DMS153 treated with DMSO at 0.1 percent for 48 hours (cell line): ENCODE measurements at regions not wholly inside any gene's neighbourhood (a gene's known extent, or its start where the extent isn't known, plus 50 kb on each side); places are given as distances from the start of the nearest gene placed in this dataset.

Experiments used
- DNase-seq: peaks from one replicate; lab custom pipeline; 2025; ENCODE audit not compliant: unreplicated experiment; lab: John Stamatoyannopoulos, UW

DNA sequence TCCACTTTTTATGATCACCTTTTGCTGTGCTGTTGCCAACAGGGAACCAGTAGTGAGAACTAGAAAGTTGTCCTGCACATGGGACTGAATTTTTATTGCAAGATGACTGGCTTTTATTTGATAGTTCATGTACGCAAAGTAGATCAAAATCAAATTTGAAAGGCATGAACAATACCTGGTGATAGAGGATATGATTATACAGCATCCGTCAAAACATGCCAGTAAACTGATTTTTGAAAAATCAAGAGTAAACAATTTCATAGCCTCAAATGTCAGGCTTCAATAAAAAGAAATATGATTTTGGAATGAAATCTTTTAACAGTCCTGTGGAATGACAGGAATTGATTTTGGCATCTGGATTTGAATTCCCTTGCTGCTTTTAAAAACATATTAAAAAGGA, 219.6 kb upstream of the LRRN1 start:
- DNase-seq, result no peak

DNA sequence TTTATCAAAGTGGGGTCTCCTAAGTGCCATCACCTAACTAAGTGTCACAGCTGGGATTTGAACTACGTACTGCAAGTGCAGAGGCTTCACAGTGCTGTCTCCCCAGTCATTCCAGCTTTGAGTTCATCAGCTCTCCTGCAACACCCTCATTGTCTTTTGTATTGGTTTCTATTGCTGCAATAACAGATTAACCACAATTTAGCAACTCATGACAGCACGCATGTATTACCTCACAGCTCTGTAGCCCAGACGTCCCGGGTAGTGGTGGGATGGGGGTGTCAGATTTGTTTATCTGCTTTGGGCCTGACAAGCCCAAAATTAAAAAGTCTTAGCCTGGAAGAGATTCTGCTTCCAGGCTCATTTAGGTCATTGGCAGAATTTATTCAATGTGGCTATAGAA, 220.5 kb upstream of the LRRN1 start:
- no peak for DNase-seq

DNA sequence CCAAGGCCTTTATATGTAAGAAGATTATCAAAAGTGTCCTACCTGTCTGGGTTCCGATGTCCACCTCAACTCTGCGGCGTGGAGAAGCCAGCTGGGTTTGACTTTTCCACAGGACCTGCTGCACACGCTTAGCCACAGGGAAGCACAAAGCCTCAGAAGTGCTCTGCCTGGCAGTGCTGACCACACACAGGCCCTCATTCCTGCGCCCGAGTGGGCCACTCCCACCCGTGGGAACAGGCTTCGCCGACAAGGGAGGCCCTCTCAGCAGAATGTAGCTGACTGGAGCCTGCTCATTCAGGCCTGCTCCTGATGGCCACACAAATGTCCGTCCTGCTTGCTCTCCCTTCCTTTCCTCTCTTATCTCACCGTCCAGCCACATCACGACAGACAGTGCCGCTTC, 221.4 kb upstream of the LRRN1 start:
- no peak for DNase-seq

DNA sequence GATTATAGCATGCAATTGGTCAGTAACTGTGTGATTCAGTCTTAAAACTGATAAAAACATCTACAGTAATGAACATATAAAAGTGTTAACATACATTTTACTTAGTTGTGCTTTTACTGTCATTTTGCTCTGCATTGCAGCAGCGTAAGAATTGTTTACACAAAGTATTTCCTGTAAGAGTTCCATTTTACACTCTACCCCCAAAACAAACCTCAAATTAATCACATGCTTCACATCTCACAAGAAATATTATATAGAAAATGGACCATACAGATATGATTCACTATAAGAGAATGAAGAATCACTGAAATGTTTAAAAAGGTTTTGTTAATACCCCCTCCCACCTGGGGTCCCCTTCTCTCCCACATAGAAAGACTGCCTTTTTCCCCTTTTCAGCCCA, 225.9 kb upstream of the LRRN1 start:
- no peak for DNase-seq

DNA sequence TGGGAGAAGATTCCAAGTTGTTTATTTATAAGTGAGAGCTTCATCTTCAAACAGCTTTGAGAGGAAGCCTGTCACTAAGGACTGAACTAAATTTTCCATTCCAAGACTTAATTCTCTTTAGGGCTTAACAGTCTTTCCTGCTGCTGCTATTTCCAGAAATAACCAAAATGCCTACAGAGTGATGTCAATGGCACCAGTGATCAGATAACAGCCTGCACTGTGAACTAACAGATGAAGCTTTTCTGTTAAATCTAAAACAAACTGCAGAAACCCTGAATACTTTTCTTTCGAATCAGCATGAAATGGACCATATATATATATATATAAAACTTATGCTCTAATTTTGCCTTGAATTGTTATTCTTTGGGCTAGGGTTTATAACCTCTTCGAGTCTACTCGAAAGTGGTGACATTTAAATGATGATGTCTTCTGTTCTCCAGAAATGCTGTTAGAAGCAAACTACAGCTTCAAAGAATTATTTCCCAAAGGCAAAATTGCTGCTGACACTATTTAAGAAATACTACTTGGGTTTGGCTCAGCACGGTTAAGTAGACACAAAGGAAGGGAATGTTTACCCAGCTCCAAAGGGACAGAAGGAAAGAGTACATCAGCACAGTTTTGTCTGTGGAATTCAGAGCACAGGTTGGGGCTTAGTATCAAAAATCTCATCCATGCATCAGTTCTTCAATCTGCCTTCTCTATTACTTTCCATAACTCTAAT, 238.5 kb upstream of the LRRN1 start:
- DNase-seq, result no peak

DNA sequence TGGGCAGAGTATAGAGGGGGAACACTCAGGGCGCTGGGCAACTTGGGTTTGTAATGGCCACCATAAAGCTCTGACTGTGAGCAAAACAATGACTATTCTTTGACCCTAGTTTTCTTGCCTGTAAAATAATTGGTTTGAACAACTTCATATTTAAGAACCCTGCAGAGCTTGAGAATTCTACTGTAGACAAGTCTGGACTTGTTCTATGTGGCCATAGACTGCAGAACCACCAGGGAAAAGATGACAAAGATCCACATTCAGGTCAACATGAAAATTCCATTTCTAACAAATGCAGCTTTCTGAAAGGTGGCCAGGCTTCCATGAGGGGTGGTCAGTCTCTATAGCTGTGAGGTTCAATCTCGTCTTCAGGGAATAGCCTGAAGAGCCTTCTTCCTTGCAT, 239.4 kb upstream of the LRRN1 start:
- no peak for DNase-seq

DNA sequence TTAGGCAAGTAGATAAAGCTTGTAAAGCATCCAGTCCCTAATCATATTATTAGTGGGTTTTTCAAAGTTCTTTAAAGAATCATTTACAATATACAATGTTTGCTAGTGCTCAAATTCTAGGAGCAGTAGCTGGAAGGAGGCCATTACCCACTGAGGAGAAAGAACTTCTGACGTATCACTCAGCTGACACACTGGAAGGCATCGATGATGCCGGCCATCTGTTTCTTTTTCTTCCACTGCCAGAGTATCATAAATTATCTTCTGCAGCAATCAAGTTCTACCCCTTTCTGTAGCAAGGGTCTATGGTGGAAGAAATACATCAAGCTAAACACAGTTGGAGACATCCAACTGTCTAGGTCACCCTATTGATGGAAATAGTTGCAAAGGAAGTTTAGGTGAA, 243.2 kb upstream of the LRRN1 start:
- DNase-seq, result no peak

DNA sequence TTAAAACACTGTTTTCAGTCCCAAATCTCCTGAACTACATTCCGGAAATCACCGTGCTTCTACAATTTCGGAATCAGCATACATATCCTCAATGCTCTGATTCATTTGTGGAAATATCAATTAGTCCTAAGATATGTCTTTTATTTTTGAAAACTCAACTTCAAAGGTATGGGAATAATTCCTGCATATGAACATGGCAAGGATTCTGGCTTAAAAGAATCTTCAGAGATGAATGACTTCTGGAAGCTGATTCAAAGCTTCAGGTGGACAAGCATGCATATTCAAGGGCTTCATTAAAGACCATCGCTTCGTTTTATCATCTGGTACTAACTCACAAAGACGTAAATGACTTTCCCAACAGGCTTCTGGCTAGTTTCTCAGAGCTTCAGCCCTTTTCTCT, 246.0 kb upstream of the LRRN1 start:
- DNase-seq, result no peak

DNA sequence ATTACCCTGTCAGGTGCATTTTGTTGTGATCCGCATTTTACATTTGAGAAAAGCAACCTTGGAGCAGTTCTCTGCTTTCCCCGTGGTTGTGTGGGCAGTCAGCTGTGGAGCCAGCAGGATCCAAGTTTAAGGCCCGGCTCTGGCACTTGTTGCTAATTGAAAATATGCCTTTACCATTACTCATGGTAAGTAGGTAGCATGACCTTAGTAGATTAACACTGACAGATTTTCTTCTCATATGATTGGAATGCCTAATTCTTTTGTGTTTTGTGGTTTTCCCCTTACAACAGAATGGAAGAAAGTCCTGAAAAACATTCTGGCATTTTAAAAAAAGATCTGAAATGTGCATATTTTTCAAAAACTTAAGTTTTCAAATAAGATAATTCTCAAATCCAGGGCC, 246.5 kb upstream of the LRRN1 start:
- DNase-seq, result no peak

DNA sequence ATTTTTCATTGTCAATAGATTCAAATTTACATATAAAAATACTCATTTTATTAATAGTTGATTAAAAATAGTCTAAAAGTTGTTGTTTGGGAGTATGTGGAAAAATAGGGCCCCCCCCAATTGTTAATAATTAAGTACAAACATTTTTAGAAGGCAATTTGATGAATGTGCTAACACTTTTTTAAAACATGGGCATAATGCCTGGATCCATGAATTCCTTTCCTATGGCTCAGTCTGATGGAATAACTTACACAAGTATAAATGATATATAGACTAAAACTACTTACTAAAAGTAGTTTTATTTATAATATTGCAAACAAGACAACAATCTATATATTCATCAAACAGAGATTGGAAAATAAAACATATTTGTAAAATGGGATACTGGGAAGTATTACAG, 247.2 kb upstream of the LRRN1 start:
- DNase-seq, result no peak

DNA sequence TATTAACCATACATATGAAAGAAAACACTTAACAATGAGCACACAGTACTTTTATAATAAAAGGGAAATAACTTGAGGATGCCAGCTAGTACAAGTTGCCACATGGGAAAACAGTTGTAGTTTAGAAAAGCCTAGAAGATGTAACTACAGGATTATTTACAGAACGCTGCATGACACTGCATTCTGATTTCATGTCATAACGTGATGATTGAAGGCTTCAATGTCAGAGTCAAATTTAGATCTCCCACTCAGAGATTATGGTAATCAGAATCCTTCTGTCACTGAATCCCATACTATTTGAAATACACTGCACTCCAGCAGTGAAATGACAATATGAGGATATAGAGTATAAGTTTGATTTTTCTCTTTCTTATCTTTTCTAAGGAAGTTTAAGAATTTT, 253.9 kb upstream of the LRRN1 start:
- no peak for DNase-seq

DNA sequence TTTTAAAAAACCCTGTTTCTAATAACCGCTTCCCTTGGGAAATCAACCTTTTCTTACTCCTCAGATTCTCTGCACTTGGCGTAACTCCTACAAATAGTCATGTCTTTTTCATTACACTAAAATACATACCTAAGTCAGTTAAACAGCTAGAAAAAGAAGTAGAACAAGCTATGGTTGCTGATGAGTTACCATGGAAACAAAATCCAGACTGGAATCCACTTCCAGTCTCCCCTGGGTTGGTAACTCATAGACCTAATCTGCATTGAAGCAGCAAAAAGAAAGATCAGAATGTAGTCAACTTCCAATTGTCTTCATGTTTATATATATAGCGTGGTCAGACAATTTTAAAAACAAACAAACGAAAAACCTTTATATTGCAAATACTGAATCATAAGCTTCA, 260.8 kb upstream of the LRRN1 start:
- no peak for DNase-seq

DNA sequence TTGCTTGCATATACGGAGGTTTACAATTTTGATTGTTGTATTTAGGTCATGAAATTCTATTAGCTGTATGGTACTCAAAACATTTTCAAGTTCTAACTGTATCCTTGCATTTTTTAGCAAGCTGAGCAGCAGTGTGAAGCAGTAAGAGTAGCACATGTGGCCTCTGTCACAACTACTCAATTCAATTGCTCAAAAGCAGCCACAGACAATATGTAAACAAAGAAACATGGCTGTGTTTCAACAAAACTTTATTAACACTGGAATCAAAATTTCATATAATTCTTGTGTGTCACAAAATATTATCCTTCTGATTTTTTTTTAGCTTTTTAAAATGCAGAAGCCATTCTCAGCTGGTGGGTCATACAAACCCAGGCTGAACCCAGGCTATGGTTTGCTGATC, 266.7 kb upstream of the LRRN1 start:
- no peak for DNase-seq

DNA sequence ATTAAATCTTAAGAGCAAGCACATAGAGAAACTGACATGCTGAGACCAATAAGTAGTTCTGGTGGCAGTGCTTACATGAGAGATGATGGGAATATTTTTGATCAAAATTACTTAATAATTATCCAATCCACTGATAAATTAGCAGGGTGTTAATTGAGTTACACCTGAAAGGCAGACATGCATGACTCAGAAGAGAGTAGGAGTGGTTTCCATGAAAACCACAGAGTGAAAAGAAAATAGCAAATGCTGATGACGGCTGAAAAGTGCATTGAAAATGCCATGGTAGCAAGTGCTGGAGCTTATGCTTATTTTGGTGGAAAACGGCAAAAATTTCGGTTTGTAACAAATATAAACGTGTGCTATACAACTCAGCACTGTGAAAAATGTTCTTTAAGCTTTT, 267.8 kb upstream of the LRRN1 start:
- DNase-seq, result no peak

DNA sequence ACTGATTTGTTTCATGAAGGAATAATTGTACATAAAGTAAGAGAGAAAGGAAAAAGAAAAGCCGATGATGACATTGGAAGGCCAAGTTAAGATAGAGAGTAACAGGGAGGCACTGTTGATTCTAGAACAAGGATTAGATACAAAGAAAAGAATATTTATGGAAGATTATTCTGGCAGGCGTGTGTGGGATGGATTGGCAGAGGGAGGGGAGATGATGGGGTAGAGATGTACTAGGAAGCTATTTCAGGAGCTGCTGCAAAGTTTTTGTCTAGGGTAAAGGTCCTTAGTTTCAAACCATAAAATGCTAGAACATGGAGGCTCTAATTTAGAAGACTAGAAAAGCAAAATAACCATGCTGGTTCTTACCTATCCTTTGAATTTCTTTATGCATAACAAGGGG, 280.0 kb upstream of the LRRN1 start:
- no peak for DNase-seq

DNA sequence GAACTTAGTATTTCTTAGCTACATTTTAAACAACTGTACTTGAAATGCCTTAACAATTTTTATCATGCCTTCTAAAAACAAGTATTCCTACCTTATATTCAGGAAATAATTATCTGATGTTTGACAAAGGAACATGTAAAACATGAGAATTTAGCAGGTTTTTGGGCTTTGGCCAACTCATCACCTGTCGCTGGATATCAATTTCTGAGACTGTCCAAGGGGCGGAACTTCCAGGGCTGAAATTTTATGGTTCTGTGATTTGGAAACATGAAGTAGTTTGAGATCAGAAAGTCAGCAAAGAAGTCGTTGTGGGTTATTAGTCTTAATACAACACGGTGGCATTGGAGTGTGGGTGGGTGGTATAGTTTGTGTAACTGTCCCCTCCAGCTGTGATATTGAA, 282.2 kb upstream of the LRRN1 start:
- no peak for DNase-seq

DNA sequence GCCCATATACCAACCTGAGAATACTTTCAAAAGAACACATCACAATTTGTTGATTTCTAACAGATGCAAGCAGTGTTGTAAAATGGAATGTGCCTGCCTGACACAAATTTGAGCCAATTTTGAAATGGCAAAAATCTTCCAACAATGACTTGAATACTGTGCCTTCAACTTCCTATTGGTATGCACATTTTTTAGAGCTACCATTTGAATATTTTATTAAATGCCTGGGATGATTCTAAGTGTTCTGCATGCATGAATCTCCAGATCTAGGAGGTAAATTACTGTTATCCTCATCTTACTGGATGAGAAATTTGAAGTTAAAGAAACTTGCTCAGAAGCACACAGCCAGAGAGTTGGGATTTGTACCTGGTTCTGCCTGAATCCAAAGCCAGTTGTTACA, 282.8 kb upstream of the LRRN1 start:
- no peak for DNase-seq

DNA sequence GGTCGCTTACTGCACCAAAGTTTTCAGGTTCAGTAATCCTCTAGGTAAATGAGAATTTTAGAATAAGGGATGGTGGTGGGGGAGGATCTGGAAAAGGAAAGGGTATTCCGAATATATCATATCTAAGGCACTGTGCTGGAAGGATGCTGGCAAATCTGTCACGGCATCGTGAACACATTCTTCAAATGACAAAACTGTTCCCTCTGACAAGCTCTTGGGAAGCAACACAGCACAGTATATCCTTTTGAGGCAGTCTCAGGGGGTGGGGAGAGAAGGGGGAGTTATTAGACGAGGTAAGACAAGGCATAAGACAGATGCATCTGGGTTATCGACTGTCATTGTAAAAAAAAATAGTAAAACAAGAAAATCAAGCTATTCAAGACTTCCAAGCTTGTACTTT, 289.6 kb upstream of the LRRN1 start:
- no peak for DNase-seq

DNA sequence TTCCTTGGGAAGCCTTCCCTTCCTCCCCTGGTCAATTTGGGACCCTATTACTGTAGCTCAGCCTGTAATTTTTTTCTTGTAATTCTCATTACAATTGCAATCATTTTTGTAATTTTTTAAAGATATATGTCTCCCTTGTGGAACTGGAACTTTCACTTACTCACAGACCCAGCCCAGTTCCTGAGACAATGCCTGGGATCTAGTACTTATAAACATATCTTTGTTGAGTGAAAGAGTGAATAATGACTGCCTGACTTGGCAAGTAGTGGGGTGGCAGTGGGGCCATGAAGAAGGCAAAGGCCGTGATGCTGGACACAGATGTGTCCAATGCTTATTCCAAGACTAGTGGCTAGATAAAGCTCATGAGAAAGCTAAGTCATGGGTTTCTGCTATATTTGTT, 294.5 kb upstream of the LRRN1 start:
- DNase-seq, result no peak

DNA sequence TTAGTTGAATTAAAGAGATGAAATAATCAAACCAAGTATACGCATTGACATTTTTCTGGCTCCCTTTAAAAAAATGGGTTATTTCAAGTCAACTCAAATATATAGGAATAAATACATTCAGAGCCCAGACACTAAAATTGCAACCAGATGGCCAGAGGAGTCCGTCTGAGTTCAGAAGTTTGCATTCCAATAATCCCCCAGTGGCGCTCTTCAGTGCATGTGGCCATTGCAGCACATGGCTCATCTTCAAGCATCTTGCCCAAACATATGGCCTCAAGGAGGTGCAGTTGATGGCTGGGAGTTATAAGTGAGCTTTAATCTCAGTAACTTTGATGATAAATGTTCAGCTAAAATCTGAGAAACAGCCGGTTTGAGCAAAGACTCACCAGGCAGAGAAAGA, 295.8 kb upstream of the LRRN1 start:
- DNase-seq, result no peak

DNA sequence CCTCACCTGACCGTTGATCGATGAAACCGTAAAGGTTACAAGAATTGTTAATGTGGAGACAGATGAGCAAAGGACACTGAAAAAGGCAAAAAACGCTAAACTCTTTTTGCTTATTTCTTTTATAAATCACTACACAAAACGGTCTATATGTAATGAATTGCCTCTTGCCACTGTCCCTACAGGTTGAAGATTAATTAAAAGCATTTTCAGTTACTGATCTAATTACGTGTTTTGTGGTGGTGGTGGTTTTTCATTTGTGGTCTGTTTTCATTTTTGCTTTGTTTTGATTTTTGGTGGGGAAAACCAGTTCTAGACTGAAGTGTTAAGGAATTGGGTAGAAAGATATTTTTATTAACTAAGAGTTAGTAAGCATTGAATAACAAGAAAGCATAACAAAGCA, 299.2 kb upstream of the LRRN1 start:
- no peak for DNase-seq

DNA sequence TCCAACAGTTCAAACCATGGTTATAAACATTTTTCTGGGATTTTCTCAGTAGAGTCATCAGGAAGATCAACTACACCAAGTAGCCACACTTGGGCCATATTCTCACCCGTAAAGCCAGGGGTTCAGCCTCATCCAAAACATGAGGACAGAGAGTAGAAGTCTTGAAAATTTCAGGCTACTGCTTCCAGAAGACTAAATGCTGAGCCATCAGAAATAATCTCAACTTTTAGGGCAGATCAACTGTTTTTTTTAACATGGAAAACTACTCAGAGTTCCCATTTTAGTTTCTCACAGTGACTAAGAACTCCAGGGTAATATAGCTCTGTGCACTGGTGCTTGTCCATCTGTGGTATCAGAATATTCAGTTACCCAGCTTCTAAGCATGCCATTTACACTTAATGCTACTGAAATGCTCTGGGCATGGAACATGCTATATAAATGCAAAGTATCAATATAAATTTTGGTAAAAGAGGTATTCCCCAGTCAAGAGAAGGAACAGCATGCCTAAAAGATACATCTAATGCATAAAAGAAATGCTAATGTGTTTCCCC, 300.1 kb upstream of the LRRN1 start:
- DNase-seq, result no peak

DNA sequence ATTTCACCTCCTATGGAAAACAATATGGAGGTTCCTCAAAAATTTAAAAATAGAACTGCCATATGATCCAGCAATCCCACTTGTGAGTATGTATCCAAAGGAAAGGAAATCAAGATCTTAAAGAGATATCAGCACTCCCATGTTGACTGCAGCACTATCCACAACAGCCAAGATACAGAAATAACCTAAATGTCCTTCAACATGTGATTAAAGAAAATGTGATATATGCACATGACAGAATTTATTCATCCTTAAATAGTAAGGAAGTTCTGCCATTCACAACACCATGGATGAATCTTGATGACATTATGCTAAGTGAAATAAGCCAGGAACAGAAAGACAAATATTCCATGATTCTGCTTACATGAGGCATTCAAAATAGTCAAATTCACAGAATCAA, 303.6 kb upstream of the LRRN1 start:
- DNase-seq, result no peak
